ENCODE measurements at regions not wholly inside any gene's neighbourhood (a gene's known extent, or its start where the extent isn't known, plus 50 kb on each side); places are given as distances from the start of the nearest gene placed in this dataset.
A peak's percentile ranks its signal among the peaks of the same experiment; 100 is the strongest.

- TF ChIP-seq HMGXB3 (CRISPR knock-in tag; IDR thresholded peaks at IDR 0.05; ENCODE audit: borderline replicate concordance), result peak; percentile 69
- TF ChIP-seq RARA (CRISPR knock-in tag; IDR thresholded peaks at IDR 0.05), result peak; percentile 66; the same call in 1 of the 2 replicates
- TF ChIP-seq CHCHD3 (CRISPR knock-in tag; IDR thresholded peaks at IDR 0.05), result no peak
- peak; percentile 52 for TF ChIP-seq MIER2 (CRISPR knock-in tag; IDR thresholded peaks at IDR 0.05)
- TF ChIP-seq ZKSCAN8 (CRISPR knock-in tag; IDR thresholded peaks at IDR 0.05; ENCODE audit: borderline replicate concordance), result peak; percentile 46; the same call in 1 of the 2 replicates
- peak; percentile 69; the same call in 1 of the 2 replicates for TF ChIP-seq ZFP82 (CRISPR knock-in tag; IDR thresholded peaks at IDR 0.05; ENCODE audit: borderline replicate concordance)
- no peak for TF ChIP-seq PCBP1 (IDR thresholded peaks at IDR 0.05; ENCODE audit: borderline replicate concordance, low read depth, low read length)
- no peak for TF ChIP-seq ZNF558 (CRISPR knock-in tag; IDR thresholded peaks at IDR 0.05; ENCODE audit: borderline replicate concordance)
- TF ChIP-seq ZBTB26 (CRISPR knock-in tag; IDR thresholded peaks at IDR 0.05; ENCODE audit: borderline replicate concordance), result peak; percentile 90; the same call in 1 of the 2 replicates
- TF ChIP-seq RFX3 (CRISPR knock-in tag; IDR thresholded peaks at IDR 0.05), result 0 out of 2 replicates have a peak, but pooled peaks have one; percentile 26
- TF ChIP-seq PRMT3 (CRISPR knock-in tag; IDR thresholded peaks at IDR 0.05; ENCODE audit: borderline replicate concordance, low read depth), result peak; percentile 73; the same call in 1 of the 2 replicates
- peak; percentile 91 for TF ChIP-seq ZNF749 (CRISPR knock-in tag; IDR thresholded peaks at IDR 0.05; ENCODE audit: borderline replicate concordance)
- peak; percentile 97 for TF ChIP-seq SALL1 (CRISPR knock-in tag; IDR thresholded peaks at IDR 0.05)
- peak; percentile 95 for TF ChIP-seq ZNF350 (CRISPR knock-in tag; IDR thresholded peaks at IDR 0.05; ENCODE audit: borderline replicate concordance, low read depth)
- no peak for TF ChIP-seq ZBTB2 (CRISPR knock-in tag; IDR thresholded peaks at IDR 0.05; ENCODE audit: low read depth)
- peak; percentile 59 for TF ChIP-seq ZFY (CRISPR knock-in tag; IDR thresholded peaks at IDR 0.05)
- TF ChIP-seq ERF (CRISPR knock-in tag; IDR thresholded peaks at IDR 0.05), result peak; percentile 92
- TF ChIP-seq PAWR (CRISPR knock-in tag; IDR thresholded peaks at IDR 0.05; ENCODE audit: borderline replicate concordance), result peak; percentile 93
- no peak for TF ChIP-seq ZNF335 (CRISPR knock-in tag; IDR thresholded peaks at IDR 0.05)
- TF ChIP-seq XRCC5 (optimal IDR thresholded peaks at IDR 0.05; ENCODE audit: low read length), result peak; percentile 87
- TF ChIP-seq ATF5 (CRISPR knock-in tag; IDR thresholded peaks at IDR 0.05; ENCODE audit: low read depth), result no peak
- TF ChIP-seq MIXL1 (CRISPR knock-in tag; IDR thresholded peaks at IDR 0.05), result peak; percentile 94
Measured at GRCh38 chr20:22523499-22524392, 60.6 kb downstream of the FOXA2 start (continued).

Measured in HepG2 (cell line).